ENCODE measurements at regions not wholly inside any gene's neighbourhood (a gene's known extent, or its start where the extent isn't known, plus 50 kb on each side); places are given as distances from the start of the nearest gene placed in this dataset.

DNA sequence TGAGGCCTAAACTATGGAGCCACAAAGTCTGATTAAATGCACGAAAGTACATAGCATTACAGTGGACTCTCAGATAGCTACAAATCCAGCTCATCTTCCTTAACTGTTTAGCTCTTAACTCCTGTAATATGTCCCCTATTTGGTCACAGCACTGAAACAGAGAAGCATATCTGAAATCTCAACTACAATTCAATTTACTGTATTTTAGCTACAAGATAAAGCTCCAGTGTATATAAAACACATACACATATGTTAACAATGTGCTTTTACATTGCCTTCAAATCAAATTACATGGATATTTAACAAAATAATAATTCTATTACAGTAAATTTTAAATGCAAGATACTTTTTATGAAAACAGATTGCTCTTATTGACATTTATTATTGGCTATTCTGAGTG, 849.3 kb upstream of the PRMT6 start:
- no peak for DNase-seq (ENCODE audit: low spot score)
- no peak for FAIRE-seq

DNA sequence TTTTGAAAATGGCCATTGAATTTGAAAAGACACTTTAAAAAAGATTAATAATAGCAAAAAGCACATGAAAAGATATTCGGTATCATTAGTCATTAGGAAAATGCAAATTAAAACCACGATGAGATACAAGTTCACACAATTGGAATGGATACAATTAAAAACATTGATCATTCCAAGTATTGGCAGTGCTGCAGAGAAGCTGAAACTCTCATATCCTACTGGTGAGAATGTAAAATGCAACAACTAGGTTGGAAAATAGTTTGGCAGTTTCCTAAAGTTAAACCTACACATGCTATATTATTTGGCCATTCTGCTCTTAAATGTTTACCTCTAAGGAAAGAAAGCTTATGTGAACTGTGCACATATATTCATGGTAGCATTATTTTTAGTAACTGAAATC, 838.7 kb upstream of the PRMT6 start:
- FAIRE-seq (no peak), DNase-seq (ENCODE audit: low spot score) (no peak)

DNA sequence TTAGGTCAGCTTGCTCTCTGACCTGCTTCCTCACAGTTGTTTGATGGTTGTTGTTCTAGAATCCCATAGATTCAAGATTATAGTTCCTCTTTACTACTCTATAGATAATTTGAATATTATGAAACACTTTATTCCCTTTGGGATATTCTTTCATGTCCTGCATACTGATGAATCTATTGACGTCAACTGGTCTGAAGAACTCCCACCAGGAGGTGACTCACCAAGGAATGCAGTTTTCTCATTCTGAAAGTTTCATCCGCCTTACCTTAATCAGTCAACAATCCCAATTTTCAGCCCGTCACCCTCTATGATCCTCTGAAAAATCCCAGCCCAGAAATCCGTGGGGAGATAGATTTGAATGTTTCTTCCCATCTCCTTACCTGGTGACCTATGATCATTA, 834.1 kb upstream of the PRMT6 start:
- DNase-seq (ENCODE audit: low spot score) = peak; percentile 35
- no peak for FAIRE-seq

DNA sequence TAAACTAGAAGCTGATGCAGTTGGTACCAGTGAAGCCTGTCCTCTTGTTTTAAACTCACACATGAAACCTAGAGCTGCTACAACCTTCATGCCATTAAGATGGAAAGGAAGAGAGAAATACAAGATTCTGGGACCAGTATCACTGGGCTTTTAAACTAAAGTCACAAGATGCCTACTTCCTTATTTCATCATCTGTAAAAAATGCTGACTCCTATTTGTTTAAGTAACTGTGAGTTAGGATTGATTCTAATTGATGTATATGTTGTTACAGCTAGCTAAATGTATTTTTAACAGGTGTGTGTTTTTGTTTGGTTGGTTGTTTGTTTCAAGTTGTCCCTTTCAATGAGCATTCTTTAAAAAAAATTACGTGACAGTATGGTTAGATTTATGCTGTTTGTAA, 833.3 kb upstream of the PRMT6 start:
- FAIRE-seq = no peak
- DNase-seq (ENCODE audit: low spot score) = no peak

DNA sequence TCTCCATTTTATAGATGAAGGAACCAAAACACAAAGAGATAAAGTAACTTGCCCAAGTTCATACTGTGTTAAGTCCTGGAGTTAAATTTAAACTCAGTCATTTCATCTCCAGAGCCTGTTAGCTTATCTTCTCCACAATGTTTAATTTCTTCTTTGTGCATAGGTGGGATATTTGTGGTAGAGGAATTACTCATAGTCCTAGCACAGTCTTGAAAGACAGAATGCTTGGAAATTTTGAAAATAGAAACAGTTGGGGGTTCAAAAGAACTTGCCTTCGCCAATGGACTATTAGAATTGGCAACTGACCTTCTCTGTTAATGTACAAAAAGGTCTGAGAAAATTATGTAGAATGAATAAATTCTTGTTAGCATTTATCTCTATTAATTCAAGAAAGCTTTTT, 832.0 kb upstream of the PRMT6 start:
- FAIRE-seq = no peak

DNA sequence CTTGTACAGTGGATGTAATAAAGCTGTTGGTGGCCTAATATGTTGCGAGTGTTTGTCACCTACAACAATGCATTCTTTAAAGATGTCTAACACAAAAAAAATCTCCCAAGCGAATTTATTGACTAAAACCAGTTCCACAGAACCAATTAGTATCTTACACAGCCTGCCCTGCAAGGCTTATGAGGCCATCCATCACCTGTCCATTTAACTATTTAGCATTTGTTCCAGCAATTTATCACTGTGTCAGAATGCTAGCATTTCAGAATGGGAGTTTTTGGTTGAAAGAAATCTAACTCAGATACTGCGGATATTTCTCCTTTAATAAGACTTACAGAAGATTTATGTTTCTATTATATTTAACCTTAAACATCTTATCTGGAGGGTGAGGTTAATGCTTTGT, 831.1 kb upstream of the PRMT6 start:
- no peak for FAIRE-seq
- DNase-seq (ENCODE audit: low spot score) = no peak

More for the DNA sequence above, 832.0 kb upstream of the PRMT6 start:
- DNase-seq (ENCODE audit: low spot score) = no peak

DNA sequence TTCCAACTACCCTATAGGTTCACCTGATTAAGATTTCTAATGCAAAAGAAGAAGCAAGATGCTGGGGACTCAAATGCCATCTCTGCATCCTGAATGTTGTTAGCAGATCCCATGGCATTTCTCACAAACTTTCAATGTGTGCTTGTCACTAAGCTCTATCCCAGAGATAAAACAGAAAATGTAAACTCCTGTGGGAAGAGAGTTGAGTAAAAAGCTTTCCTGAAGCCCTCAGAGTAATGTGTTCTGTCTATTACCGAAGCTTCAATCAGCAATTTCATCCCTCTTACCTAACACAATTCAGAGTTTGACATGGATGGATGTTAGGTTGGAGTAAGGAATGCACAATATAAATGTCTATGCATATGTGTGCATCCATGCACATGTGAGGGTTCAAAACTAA, 829.9 kb upstream of the PRMT6 start:
- FAIRE-seq (no peak), DNase-seq (ENCODE audit: low spot score) (no peak)

DNA sequence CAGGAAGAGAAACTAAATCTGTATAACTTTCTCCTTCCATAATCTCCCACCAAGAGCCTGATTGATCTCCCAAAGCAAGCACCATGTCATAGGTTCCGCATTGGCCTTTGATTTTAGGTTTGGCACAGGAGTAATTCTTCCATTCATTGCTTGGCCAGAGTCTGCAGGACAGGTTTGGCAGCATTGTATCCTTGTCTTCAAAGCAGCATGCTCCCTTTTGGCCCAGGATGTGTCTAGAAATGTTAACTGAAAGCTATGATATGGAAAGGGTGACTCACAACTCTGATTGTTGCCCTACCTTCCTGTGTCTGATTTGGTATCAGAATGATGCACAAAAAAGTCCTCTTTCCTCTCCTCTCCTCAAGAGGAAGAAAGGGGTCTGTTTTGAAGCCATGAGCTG, 824.3 kb upstream of the PRMT6 start:
- DNase-seq (ENCODE audit: low spot score) (no peak), FAIRE-seq (no peak)

DNA sequence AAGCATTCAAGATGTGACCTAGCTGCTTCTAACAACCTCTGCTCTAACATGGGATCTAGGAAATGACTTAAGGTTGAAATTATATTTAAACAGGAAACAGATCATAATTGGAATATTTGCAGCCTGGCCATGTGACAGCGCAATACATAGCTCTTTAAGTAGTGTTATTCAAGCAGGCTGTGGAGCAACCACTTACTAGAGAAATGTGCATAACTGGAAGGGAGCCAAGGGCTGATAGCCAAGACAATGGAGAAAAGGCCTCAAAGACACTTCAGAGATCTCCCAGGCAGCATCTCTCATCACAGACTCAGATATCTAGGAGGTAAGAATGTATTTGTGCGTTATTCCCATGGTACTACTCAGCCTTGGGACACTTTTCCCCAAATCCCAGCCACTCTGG, 823.0 kb upstream of the PRMT6 start:
- no peak for DNase-seq (ENCODE audit: low spot score)
- FAIRE-seq = no peak

DNA sequence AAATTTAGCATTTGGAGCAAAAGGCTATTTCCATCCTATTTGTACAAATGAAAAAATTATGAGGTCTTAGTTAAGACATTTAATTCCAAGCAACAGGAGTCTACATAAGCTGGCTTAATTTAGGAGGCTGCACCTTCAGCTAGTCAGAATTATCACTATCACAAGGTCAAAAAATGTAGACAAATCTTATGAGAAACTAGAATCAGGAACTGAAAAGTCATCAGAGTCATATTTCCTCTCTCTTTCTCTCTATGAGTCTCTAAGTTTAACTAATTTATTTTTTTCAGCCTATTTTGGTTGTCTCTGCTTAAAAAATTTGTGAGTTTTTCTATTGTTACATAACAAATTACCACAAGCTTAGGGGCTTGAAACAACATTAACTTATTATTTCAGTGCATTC, 807.1 kb upstream of the PRMT6 start:
- no peak for DNase-seq (ENCODE audit: low spot score)
- FAIRE-seq = no peak

DNA sequence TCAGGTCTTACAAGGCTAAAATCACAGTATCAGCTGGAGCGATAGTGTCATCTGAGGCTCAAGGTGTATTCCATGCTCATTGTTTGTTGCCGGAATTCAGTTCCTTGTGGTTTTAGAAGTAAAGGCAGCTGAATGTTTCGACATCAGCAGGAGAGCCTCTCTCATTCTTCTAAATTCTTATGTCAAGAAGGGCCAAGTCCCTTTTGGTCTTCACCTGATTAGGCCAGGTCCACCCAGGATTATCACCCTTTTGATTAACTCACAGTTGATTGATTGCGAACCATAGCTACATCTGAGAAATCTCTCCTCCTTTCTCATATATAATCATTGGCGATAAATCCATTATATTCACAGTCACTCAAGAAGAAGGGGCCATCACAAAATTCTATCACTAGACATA, 806.7 kb upstream of the PRMT6 start:
- DNase-seq (ENCODE audit: low spot score) (no peak), FAIRE-seq (no peak)

DNA sequence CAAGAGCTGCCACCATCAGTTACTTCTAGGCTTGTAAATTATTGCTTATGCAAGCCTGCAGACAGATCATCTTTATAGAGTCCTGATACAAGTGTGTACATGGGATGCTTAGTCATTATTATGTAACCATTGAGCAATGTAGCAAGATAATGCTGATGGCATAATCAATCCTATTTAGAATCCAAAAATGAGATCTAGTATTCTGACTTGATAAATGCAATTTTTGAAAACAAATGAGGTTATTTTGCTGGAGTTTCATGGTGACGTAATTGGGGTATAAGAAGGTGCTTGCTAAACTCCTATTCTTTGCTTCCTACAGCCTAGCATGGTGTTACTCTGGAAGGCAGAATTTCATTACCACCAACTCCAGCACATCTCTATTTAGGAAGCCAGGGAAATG, 801.7 kb upstream of the PRMT6 start:
- FAIRE-seq (no peak), DNase-seq (ENCODE audit: low spot score) (no peak)

DNA sequence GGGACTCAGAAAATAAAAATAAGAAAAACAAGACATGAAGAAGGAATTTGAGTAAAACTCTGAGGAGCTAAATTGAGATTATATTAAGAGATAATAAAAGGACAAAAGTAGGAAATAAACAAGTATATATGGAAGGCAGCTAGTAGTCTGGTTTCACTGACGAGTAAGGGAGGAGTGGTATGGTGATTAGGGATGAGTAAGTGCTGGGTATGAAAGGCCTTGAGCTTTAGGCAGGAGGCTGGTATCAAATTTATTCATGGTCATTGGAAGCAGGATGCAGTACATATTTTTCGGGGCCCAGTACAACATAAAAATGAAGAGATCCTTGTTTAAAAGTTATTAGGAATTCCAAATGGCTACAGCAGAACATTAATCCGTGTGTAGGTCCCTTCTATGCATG, 789.7 kb upstream of the PRMT6 start:
- FAIRE-seq (no peak), DNase-seq (ENCODE audit: low spot score) (no peak)

DNA sequence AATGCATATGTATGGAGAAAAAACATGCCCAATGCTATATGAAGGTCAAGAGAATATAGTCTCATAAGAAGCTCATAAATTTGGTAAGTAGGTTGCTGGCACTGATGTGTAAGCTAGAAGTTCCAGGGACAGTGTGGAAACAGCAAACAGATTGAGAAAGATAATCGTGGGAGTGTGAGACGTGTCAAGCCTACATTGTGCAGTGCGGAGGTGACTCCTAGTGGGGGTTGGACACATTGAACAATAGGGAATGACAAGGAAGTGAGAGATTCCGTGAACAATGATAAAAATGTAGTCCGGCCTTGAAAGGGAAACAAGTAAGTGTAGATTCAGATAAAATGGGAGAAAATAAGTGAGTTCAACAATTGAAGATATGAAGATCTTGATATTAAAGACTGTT, 788.4 kb upstream of the PRMT6 start:
- FAIRE-seq = no peak
- no peak for DNase-seq (ENCODE audit: low spot score)

DNA sequence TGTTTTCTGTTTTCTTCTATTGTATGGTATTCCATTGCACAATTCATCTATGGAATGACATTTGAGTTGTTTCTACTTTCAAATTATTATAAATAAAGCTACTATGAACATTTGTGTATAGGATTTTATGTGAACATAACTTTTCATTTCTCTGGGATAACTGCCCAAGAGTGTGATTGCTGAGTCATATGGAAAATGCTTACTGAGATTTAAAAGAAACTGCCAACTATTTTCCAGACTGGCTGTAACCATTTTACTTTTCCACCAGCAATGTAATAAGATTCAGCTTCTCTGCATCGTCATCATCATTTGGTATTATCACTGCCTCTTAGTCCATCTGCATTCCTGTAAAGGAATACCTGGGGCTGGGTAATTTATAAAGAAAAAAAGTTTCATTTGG, 779.6 kb upstream of the PRMT6 start:
- FAIRE-seq (no peak), DNase-seq (ENCODE audit: low spot score) (no peak)

DNA sequence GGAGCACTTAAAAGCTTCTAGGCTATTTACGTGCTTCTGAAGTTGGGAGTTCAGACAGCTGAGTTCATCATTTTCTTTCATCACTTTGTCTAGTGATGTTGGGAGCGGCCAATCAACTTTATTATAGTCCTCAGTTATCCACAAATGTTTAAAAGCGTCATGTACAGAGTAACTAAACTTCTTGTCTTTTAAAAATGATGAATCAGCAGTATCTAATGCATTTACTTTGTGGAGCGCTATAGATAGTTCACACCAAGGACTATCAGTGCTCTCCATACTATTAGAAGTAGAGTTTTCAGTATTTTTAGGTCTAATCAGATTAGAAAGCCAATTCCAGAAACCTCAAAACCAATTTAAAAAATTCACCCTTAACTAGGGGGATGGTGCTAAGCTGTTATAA, 778.7 kb upstream of the PRMT6 start:
- FAIRE-seq (no peak), DNase-seq (ENCODE audit: low spot score) (no peak)

DNA sequence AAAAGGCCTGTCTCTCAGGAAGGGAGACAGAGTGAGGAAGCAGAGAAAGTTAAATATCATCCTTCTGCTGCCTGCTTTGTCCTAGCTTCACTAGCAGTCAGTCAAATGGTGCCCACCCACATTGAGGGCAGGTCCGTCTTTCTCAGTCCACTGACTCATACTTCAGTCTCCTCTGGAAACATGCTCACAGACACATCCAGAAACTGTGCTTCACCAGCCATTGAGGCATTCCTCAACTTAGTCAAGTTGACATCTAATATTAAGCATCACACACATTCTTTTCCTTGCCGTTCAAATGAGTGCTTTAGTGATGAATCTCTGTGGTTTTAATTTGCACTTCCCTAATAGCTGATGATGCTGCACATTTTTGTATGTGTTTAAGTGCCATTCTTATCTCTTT, 777.8 kb upstream of the PRMT6 start:
- no peak for DNase-seq (ENCODE audit: low spot score)
- FAIRE-seq = no peak

DNA sequence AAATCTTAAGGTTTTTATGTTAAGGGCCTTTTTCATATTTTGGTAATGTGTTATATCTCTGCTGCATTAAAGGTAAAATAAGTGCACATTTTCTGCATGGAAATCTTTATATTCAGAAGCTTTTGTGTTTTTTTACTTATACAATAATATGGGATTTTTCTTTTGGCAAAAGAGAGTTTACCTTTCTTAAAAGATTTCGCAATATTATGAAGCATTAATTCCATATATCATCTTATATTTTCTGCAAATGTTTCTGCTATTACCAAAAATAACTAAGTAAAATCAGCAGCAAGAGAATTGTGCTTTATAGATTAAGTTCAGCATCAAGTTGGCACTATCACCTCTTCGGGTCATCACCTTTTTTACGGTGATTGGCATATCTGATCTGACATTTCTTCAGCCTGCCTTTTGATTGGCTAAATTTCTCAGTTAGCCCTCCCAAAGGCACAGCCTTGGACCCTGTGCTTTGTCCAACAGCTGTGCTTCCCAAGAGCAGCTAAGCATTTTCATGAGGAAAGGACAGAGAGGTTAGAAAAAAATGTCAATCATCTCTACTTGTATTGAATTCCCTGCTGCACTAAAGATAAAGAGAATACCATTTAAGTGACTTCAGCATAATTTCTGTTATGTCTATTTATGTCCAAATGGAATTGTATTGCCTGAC, 767.1 kb upstream of the PRMT6 start:
- FAIRE-seq (no peak), DNase-seq (ENCODE audit: low spot score) (no peak)

DNA sequence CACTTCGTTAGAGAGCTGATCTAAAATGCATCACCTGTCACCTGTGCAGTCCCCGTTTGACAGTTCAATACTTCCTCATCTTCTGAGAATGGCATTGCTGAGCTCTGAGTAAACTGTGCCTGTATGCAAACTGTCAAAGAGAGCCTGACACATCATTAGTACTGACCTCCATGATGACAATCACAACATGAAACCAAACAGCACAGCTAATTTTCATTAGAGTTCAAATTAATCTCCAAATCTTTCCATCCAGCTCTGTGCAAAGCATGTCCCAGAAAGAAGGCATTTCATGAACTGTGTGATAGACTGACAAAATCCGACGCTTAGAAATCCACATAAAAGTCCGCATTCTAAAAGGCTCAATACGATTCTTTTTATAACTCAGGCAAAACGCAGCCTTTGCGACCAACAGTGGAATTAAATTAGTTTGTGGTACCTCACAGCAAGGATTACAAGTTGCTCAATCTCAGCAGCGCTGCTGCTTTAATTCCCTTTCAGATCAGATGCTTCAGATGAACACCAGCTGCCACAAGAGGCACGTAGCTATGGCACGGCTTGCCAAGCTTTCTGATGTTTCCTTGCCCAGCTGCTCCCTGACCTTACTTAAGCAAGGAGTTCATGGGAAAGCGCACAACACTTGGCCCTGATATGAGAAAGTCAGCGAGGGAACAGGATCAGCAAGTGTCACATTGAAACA, 765.5 kb upstream of the PRMT6 start:
- no peak for DNase-seq (ENCODE audit: low spot score)
- FAIRE-seq = no peak

DNA sequence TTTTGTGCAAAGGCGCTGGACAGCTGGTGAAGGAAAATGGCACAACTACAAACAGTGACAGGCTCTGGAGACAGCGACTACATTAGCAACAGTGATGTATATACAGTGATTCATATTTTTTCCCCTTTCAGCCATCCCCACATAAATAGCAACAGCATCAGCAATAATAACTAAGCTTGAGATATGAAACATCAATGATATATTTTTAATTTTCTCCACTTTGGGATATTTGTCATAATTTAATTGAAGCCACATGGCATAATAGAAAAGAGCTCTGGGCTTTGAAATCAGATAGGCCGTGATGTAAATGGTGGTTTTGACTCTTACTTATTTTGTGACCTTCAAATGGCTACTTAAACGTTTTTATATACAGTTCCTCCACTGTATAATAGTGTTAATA, 764.3 kb upstream of the PRMT6 start:
- DNase-seq (ENCODE audit: low spot score) = no peak
- FAIRE-seq = no peak

DNA sequence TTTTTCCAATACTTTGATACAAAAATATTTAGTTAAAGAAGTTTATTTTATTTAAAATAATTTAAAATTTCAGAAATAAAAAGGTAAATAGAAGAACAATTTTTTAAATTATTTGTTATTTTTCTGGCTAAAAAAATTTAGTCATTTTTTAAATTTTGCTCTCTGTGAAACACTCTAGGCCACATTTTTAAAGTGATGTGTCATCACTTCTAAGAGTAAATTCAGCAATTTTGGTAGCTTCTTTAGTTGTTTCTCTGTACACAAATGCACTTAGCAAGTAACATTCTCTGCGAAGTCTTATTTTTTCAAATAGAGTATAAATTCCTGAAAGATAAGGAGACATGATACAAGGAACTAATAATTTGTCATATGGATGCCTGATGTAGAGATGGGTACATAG, 760.0 kb upstream of the PRMT6 start:
- FAIRE-seq = no peak

DNA sequence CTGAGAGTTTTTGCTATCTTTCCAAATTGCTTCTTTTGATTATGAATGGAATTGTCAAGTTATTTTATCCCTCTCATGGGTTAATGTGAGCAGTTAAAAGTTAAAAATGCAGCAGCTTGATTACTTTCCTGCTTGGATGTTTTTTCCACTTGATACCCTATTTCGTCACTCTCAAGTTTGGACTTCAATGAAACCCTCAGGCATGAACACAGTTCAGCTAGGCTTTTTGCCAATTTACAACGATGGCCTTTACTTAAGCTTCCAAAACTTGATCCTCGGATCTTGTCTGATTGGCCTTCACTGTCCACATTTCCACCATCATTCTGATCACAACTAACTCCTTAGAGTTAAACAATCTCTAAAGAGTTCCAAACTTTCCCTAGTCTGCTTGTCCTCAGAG, 752.4 kb upstream of the PRMT6 start:
- DNase-seq (ENCODE audit: low spot score) (no peak), FAIRE-seq (no peak)

More for the DNA sequence above, 760.0 kb upstream of the PRMT6 start:
- DNase-seq (ENCODE audit: low spot score) = no peak

DNA sequence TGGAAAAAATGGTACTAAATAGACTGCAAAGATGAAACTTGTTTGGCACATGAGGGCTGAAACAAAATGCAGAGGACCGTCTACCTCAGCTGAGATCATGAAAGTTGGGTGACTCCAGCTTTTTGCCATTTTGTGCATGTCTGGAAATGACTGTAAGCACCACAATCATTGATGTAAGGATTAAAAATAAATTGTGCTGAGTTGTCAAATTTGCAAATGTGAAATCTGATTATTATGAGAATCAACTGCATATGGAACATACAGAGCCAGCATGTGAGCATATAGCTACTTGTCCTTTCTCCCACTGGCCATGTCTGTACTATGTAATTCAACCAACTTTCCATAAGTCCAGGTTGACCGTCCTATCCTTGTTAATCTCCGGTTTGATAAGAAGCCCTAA, 736.9 kb upstream of the PRMT6 start:
- FAIRE-seq = no peak

DNA sequence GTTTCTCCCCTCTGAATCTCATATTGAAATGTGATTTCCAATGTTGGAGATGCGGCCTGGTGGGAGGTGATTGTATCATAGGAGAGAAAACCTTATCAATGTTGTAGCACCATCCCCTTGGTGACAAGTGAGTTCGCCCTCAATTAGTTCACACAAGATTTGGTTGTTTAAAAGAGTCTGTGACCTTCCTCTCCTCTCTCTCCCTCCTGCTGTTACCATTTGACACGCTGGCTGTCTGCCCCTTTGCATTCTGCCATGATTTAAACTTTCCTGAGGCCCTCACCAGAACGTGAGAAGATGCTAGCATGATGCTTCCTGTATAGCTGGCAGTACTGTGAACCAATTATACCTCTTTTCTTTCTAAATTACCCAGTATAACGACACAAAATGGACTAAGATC, 730.9 kb upstream of the PRMT6 start:
- DNase-seq (ENCODE audit: low spot score) = no peak
- FAIRE-seq = no peak

More for the DNA sequence above, 736.9 kb upstream of the PRMT6 start:
- DNase-seq (ENCODE audit: low spot score) = no peak

Data from urothelium cell line (cell line).